ENCODE measurements at regions not wholly inside any gene's neighbourhood (a gene's known extent, or its start where the extent isn't known, plus 50 kb on each side); places are given as distances from the start of the nearest gene placed in this dataset.

DNA sequence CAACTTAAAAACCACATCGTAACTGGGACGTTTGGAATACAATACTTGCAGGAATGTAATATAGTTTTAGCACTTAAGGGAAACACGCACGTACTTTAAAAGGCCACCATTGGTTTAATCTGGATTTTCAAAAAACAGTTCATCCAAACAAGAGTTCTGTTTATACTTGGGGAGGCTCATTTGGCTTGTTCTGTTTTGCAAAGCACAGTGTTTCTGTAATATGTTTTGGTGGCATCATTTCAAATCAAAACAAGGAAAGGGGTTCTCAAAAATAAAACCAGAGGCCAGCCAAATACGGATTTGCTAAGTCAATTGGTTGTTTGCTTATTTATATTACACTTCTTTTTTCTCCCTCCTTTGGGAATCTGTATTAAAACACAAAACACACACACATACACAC is 656.1 kb upstream of the SOX9 start:
- ChIA-PET POLR2A (ENCODE audit: partially characterized antibody) (no interaction called here), CTCF (ENCODE audit: partially characterized antibody) (interaction anchor here (1.8 kb wide), 1 partner anchor 11 kb away, joined by 4 read pairs; no protein-coding TSS in a partner anchor)
- no peak overlapping the region for H3K14ac ChIP-seq (ENCODE audit: insufficient read length)
- no peak overlapping the region for H3K27ac ChIP-seq (ENCODE audit: low read depth, low read length)
- H3K36me3 ChIP-seq (ENCODE audit: control insufficient read depth in 2 of 4, insufficient read depth in 4 of 4, low read length in 3 of 4) = no peaks in the 10 kb centered on the region
- H3K23ac ChIP-seq (ENCODE audit: insufficient read length) = no peak overlapping the region
- no peak overlapping the region for H4K5ac ChIP-seq (ENCODE audit: insufficient read length, low read depth, low read length)
- no peak overlapping the region for H4K8ac ChIP-seq (ENCODE audit: extremely low read depth, insufficient read depth, low read length)
- WGBS, 2 experiments (ENCODE audit: extremely low coverage in 1 of 2, insufficient coverage in 1 of 2, insufficient read length in 1 of 2, insufficient replicate concordance in 2 of 2, low coverage in 1 of 2, low lambda C conversion rate in 2 of 2, missing lambda C conversion rate in 1 of 2) = 91% methylated on average over 5 of the region's 5 CpGs; no CpG with 5 or more reads in 1 of the 2 experiments
- no peak overlapping the region for H2BK12ac ChIP-seq (ENCODE audit: low read depth, low read length)
- no peak overlapping the region for H3K56ac ChIP-seq (replicated peaks; ENCODE audit: insufficient read length, low read depth, low read length)
- no peak overlapping the region for H2BK20ac ChIP-seq (ENCODE audit: low read length)
- no peak overlapping the region for H3K18ac ChIP-seq (ENCODE audit: extremely low read depth, low read length)
- no peak overlapping the region for H2AFZ ChIP-seq (ENCODE audit: low read length)
- H3K4me2 ChIP-seq (ENCODE audit: insufficient read depth in 1 of 2, low read depth in 2 of 2, low read length in 2 of 2) = no peak overlapping the region
- no peaks in the 10 kb centered on the region for H3K27me3 ChIP-seq (replicated peaks in 1 of 4; ENCODE audit: control insufficient read depth in 3 of 4, extremely low read depth in 1 of 4, insufficient read depth in 3 of 4, low read length in 3 of 4)
- DNase-seq (ENCODE audit: low read depth in 1 of 2, low spot score in 2 of 2) (no peak), FAIRE-seq (no peak)
- H3K23me2 ChIP-seq (ENCODE audit: low read depth, low read length) = no peaks in the 10 kb centered on the region; the same call in 1 of the 2 replicates
- TF ChIP-seq TBP (IDR thresholded peaks at IDR 0.05; ENCODE audit: low read depth, low read length) = no peak
- TF ChIP-seq, protein P1, sequence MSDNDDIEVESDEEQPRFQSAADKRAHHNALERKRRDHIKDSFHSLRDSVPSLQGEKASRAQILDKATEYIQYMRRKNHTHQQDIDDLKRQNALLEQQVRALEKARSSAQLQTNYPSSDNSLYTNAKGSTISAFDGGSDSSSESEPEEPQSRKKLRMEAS (IDR thresholded peaks at IDR 0.05) = no peak
- TF ChIP-seq CTBP2 (IDR thresholded peaks at IDR 0.05; ENCODE audit: borderline replicate concordance, insufficient read depth, insufficient read length, low read length) = no peak
- TF ChIP-seq TAF1 (IDR thresholded peaks at IDR 0.05; ENCODE audit: low read depth, low read length) = no peak
- TF ChIP-seq MAFK (IDR thresholded peaks at IDR 0.05; ENCODE audit: low read depth, low read length) = no peak
- TF ChIP-seq KDM4A (IDR thresholded peaks at IDR 0.05; ENCODE audit: low read depth, low read length, severe bottlenecking) = no peak
- no peak for TF ChIP-seq NRF1 (IDR thresholded peaks at IDR 0.05; ENCODE audit: low read depth, low read length)
- no peak for TF ChIP-seq POLR2AphosphoS5 (IDR thresholded peaks at IDR 0.05; ENCODE audit: low read depth, low read length)
- TF ChIP-seq JUN (IDR thresholded peaks at IDR 0.05; ENCODE audit: low read depth, low read length) = no peak
- no peak overlapping the region for H2AK5ac ChIP-seq (ENCODE audit: low read depth, low read length)
- no peaks in the 10 kb centered on the region for H3K79me1 ChIP-seq (ENCODE audit: low read depth, low read length)
- H3K9ac ChIP-seq (replicated peaks in 1 of 4; ENCODE audit: extremely low read depth in 1 of 4, low read depth in 3 of 4, low read length in 3 of 4) = no peak overlapping the region
- H4K91ac ChIP-seq (replicated peaks; ENCODE audit: insufficient read length, low read length) = no peak overlapping the region
- H3K4me1 ChIP-seq (replicated peaks in 1 of 4; ENCODE audit: control insufficient read depth in 3 of 4, insufficient read depth in 4 of 4, low read length in 3 of 4) = peaks cover 0 to 5% (median 1%) of the 10 kb centered on the region in 4 experiments; a peak in 1 of 7 replicates
- no peak overlapping the region for H3K4me3 ChIP-seq (ENCODE audit: extremely low read depth in 1 of 4, insufficient read depth in 2 of 4, low read depth in 3 of 4, low read length in 4 of 4)
- H3K79me2 ChIP-seq (ENCODE audit: control insufficient read depth in 1 of 2, insufficient read depth in 2 of 2, low read length in 2 of 2) = no peaks in the 10 kb centered on the region
- H2BK5ac ChIP-seq (ENCODE audit: low read depth, low read length) = no peak overlapping the region
- H3K9me3 ChIP-seq (ENCODE audit: insufficient read depth in 2 of 2, low read depth in 1 of 2, low read length in 1 of 2) = no peaks in the 10 kb centered on the region
- no peak overlapping the region for H2BK15ac ChIP-seq (ENCODE audit: low read length)
- H2BK120ac ChIP-seq (replicated peaks; ENCODE audit: low read depth, low read length) = no peak overlapping the region
- no peak overlapping the region for H3K4ac ChIP-seq (replicated peaks; ENCODE audit: insufficient read length, low read depth, low read length)
- H4K20me1 ChIP-seq (replicated peaks in 1 of 2; ENCODE audit: control insufficient read depth in 1 of 2, insufficient read depth in 2 of 2, low read length in 2 of 2) = no peaks in the 10 kb centered on the region
